ENCODE measurements at regions not wholly inside any gene's neighbourhood (a gene's known extent, or its start where the extent isn't known, plus 50 kb on each side); places are given as distances from the start of the nearest gene placed in this dataset.

- no peak overlapping the region for H3K4me3 ChIP-seq (ENCODE audit: low read depth, low read length)
- DNase-seq (ENCODE audit: low read depth), result peak; percentile 7
- TF ChIP-seq CTCF (IDR thresholded peaks at IDR 0.05; ENCODE audit: insufficient read depth, low read length), result no peak
Measured at GRCh38 chrX:99909946-99910345, 500.1 kb downstream of the PCDH19 start.

- no peak overlapping the region for H3K4me3 ChIP-seq (ENCODE audit: low read depth, low read length)
- no peak for DNase-seq (ENCODE audit: low read depth)
- TF ChIP-seq CTCF (IDR thresholded peaks at IDR 0.05; ENCODE audit: insufficient read depth, low read length), result no peak
Measured at GRCh38 chrX:99901091-99901490, 509.0 kb downstream of the PCDH19 start.

- TF ChIP-seq CTCF (IDR thresholded peaks at IDR 0.05; ENCODE audit: insufficient read depth, low read length), result no peak
- no peak for DNase-seq (ENCODE audit: low read depth)
- H3K4me3 ChIP-seq (ENCODE audit: low read depth, low read length), result no peak overlapping the region
Measured at GRCh38 chrX:99887918-99888317, 522.2 kb downstream of the PCDH19 start.

GRCh38 chrX:99857455-99857854 is 552.6 kb downstream of the PCDH19 start:
- no peak for DNase-seq (ENCODE audit: low read depth)
- no peak for TF ChIP-seq CTCF (IDR thresholded peaks at IDR 0.05; ENCODE audit: insufficient read depth, low read length)
- no peak overlapping the region for H3K4me3 ChIP-seq (ENCODE audit: low read depth, low read length)

- no peak for TF ChIP-seq CTCF (IDR thresholded peaks at IDR 0.05; ENCODE audit: insufficient read depth, low read length)
- H3K4me3 ChIP-seq (ENCODE audit: low read depth, low read length), result no peak overlapping the region
- no peak for DNase-seq (ENCODE audit: low read depth)
Measured at GRCh38 chrX:99833821-99834220, 576.3 kb downstream of the PCDH19 start.

- TF ChIP-seq CTCF (IDR thresholded peaks at IDR 0.05; ENCODE audit: insufficient read depth, low read length), result no peak
- no peak for DNase-seq (ENCODE audit: low read depth)
- no peak overlapping the region for H3K4me3 ChIP-seq (ENCODE audit: low read depth, low read length)
Measured at GRCh38 chrX:99820197-99820596, 589.9 kb downstream of the PCDH19 start.

GRCh38 chrX:99800016-99800415 is 610.1 kb downstream of the PCDH19 start:
- H3K4me3 ChIP-seq (ENCODE audit: low read depth, low read length), result no peak overlapping the region
- DNase-seq (ENCODE audit: low read depth), result no peak
- TF ChIP-seq CTCF (IDR thresholded peaks at IDR 0.05; ENCODE audit: insufficient read depth, low read length), result no peak
